ENCODE measurements at regions not wholly inside any gene's neighbourhood (a gene's known extent, or its start where the extent isn't known, plus 50 kb on each side); places are given as distances from the start of the nearest gene placed in this dataset.

DNA sequence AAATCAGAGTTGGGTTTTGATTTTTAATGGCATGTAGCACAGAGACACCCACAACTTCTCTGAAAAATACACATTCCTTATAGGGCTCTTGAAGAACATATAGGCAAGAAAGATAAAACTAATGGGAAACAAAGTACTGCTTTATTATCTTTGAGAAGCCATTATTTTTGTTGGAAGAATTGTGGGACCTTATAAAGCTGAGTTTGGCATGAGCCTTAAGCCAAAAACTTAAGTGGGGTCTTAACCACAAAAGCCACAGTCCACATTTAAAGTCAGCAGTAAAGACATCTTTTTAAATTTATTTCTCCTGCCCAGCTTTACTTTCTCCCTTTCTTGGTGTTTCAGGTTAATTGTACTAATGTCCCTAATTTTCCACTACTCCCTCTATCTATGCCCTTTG is 1297.3 kb downstream of the C4orf33 start:
- H3K9me3 ChIP-seq, result no peaks in the 10 kb centered on the region
- Mint-ChIP-seq H3K9me3 (ENCODE audit: unreplicated experiment) (no peaks in the 10 kb centered on the region), H3K4me1 (ENCODE audit: low read depth, unreplicated experiment) (no peaks in the 10 kb centered on the region), H3K36me3 (ENCODE audit: insufficient read depth, unreplicated experiment) (no peaks in the 10 kb centered on the region), H3K27ac (ENCODE audit: unreplicated experiment) (no peak overlapping the region), H3K27me3 (ENCODE audit: insufficient read depth, unreplicated experiment) (no peaks in the 10 kb centered on the region), H3K4me3 (ENCODE audit: unreplicated experiment) (no peak overlapping the region)
- H3K36me3 ChIP-seq (ENCODE audit: control insufficient read depth, insufficient read depth, low read length), result no peaks in the 10 kb centered on the region
- TF ChIP-seq, protein P1, sequence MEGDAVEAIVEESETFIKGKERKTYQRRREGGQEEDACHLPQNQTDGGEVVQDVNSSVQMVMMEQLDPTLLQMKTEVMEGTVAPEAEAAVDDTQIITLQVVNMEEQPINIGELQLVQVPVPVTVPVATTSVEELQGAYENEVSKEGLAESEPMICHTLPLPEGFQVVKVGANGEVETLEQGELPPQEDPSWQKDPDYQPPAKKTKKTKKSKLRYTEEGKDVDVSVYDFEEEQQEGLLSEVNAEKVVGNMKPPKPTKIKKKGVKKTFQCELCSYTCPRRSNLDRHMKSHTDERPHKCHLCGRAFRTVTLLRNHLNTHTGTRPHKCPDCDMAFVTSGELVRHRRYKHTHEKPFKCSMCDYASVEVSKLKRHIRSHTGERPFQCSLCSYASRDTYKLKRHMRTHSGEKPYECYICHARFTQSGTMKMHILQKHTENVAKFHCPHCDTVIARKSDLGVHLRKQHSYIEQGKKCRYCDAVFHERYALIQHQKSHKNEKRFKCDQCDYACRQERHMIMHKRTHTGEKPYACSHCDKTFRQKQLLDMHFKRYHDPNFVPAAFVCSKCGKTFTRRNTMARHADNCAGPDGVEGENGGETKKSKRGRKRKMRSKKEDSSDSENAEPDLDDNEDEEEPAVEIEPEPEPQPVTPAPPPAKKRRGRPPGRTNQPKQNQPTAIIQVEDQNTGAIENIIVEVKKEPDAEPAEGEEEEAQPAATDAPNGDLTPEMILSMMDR (IDR thresholded peaks at IDR 0.05; ENCODE audit: insufficient read depth in 1 of 2, low read depth in 1 of 2, low read length in 1 of 2, severe bottlenecking in 1 of 2, unreplicated experiment in 1 of 2), result no peak
- H3K27me3 ChIP-seq (replicated peaks; ENCODE audit: control insufficient read depth, insufficient read depth, low read length), result no peaks in the 10 kb centered on the region
- intact Hi-C loops (cut with micrococcal nuclease; ENCODE audit: unreplicated experiment), result no loop called here
- ChIA-PET POLR2A (no interaction called here), CTCF (no interaction called here)
- no TSS peak for BruUV-seq (replicated peaks)
- no peak for DNase-seq
- H3K4me3 ChIP-seq (ENCODE audit: low read depth, low read length), result no peak overlapping the region
- no peaks in the 10 kb centered on the region for H3K4me1 ChIP-seq

DNA sequence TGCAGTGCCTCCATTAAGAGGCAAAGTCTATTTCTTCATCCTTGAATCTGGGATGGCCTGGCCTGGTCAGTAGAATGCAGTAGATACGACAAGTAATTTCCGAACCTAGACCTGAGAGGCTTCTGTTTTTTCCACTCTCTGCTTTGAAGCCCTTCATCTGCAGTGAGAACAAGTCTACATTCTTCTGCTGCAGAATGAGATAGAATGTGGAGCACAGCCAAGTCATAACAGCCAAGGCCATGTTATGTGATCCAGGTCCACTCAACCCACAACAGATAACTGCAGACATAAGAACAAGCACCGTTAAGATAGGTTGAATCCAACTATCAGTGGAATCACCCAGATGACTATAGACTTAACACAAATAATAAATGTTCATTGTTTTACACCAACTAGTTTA is 1297.7 kb downstream of the C4orf33 start:
- ChIA-PET CTCF (no interaction called here), POLR2A (no interaction called here)
- Histone ChIP-seq H3K4me1 (no peaks in the 10 kb centered on the region), H3K4me3 (ENCODE audit: low read depth, low read length) (no peak overlapping the region), H3K36me3 (ENCODE audit: control insufficient read depth, insufficient read depth, low read length) (no peaks in the 10 kb centered on the region), H3K9me3 (no peaks in the 10 kb centered on the region), H3K27me3 (replicated peaks; ENCODE audit: control insufficient read depth, insufficient read depth, low read length) (no peaks in the 10 kb centered on the region)
- no peaks in the 10 kb centered on the region for H3K4me1 Mint-ChIP-seq (ENCODE audit: low read depth, unreplicated experiment)
- H3K27me3 Mint-ChIP-seq (ENCODE audit: insufficient read depth, unreplicated experiment), result no peaks in the 10 kb centered on the region
- H3K27ac Mint-ChIP-seq (ENCODE audit: unreplicated experiment), result no peak overlapping the region
- H3K4me3 Mint-ChIP-seq (ENCODE audit: unreplicated experiment), result no peak overlapping the region
- no peaks in the 10 kb centered on the region for H3K9me3 Mint-ChIP-seq (ENCODE audit: unreplicated experiment)
- TF ChIP-seq, protein P1 (IDR thresholded peaks at IDR 0.05; ENCODE audit: insufficient read depth in 1 of 2, low read depth in 1 of 2, low read length in 1 of 2, severe bottlenecking in 1 of 2, unreplicated experiment in 1 of 2), result no peak
- BruUV-seq (replicated peaks), result no TSS peak
- DNase-seq, result no peak
- intact Hi-C loops (cut with micrococcal nuclease; ENCODE audit: unreplicated experiment), result no loop called here
- no peaks in the 10 kb centered on the region for H3K36me3 Mint-ChIP-seq (ENCODE audit: insufficient read depth, unreplicated experiment)

DNA sequence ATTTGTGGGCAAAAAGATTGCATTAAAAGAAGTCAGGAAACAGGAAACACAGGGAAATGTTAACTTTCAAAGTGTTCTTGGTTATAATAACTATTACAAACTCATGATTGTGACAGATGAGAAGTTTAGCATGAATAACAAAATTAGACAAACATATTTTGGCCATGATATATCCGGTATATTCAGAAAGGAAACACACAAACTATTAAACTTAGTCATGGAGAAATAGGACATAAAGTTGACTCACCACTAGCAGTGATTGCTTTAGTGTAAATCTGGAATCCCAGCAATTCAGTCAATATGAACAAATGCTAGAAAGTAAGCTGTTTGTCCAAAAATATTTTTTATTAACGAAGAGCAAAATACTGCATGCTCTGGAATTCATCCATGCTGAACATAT is 1299.9 kb downstream of the C4orf33 start:
- H3K27ac Mint-ChIP-seq (ENCODE audit: unreplicated experiment), result no peak overlapping the region
- TF ChIP-seq, protein P1 (IDR thresholded peaks at IDR 0.05; ENCODE audit: insufficient read depth in 1 of 2, low read depth in 1 of 2, low read length in 1 of 2, severe bottlenecking in 1 of 2, unreplicated experiment in 1 of 2), result no peak
- no peaks in the 10 kb centered on the region for H3K36me3 Mint-ChIP-seq (ENCODE audit: insufficient read depth, unreplicated experiment)
- no peaks in the 10 kb centered on the region for H3K36me3 ChIP-seq (ENCODE audit: control insufficient read depth, insufficient read depth, low read length)
- no peak overlapping the region for H3K4me3 Mint-ChIP-seq (ENCODE audit: unreplicated experiment)
- no peak overlapping the region for H3K4me3 ChIP-seq (ENCODE audit: low read depth, low read length)
- H3K27me3 Mint-ChIP-seq (ENCODE audit: insufficient read depth, unreplicated experiment), result no peaks in the 10 kb centered on the region
- intact Hi-C loops (cut with micrococcal nuclease; ENCODE audit: unreplicated experiment), result no loop called here
- H3K9me3 Mint-ChIP-seq (ENCODE audit: unreplicated experiment), result no peaks in the 10 kb centered on the region
- no TSS peak for BruUV-seq (replicated peaks)
- H3K27me3 ChIP-seq (replicated peaks; ENCODE audit: control insufficient read depth, insufficient read depth, low read length), result no peaks in the 10 kb centered on the region
- H3K4me1 ChIP-seq, result no peaks in the 10 kb centered on the region
- no peaks in the 10 kb centered on the region for H3K9me3 ChIP-seq
- ChIA-PET CTCF (no interaction called here), POLR2A (no interaction called here)
- no peak for DNase-seq
- no peaks in the 10 kb centered on the region for H3K4me1 Mint-ChIP-seq (ENCODE audit: low read depth, unreplicated experiment)

All from Caco-2 (cell line).